ENCODE measurements at regions not wholly inside any gene's neighbourhood (a gene's known extent, or its start where the extent isn't known, plus 50 kb on each side); places are given as distances from the start of the nearest gene placed in this dataset.

GRCh38 chr17:71071041-71071440 lies 901.7 kb downstream of the KCNJ2 start:
- TF ChIP-seq REST (IDR thresholded peaks at IDR 0.05; ENCODE audit: low read depth) (no peak), FOXM1 (IDR thresholded peaks at IDR 0.05; ENCODE audit: borderline replicate concordance, low read depth) (no peak), USF1 (IDR thresholded peaks at IDR 0.05) (no peak)

DNA sequence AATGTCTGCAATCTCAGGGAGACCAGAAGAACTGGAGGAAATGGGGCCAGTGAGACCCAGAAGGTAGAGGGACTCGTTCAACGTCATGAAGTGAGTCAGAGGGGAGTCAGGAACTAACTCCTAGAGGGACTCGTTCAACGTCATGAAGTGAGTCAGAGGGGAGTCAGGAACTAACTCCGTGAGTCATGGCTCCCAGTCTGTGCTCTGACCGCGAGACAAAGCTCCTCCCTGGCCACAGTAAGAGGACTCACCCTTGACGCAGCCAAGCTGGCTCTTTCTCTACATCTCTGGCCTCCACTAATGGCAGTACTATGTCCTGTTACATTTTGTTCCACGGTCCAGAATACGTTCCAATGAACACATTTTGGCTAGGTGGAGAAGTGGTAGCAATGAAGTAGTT lies 902.5 kb downstream of the KCNJ2 start:
- no peak for TF ChIP-seq FOXM1 (IDR thresholded peaks at IDR 0.05; ENCODE audit: borderline replicate concordance, low read depth)
- no peak for TF ChIP-seq NFIC (IDR thresholded peaks at IDR 0.05)
- TF ChIP-seq YY1 (IDR thresholded peaks at IDR 0.05; ENCODE audit: low read depth): no peak
- TF ChIP-seq CREB1 (IDR thresholded peaks at IDR 0.05; ENCODE audit: low read depth): no peak
- TF ChIP-seq TAF1 (IDR thresholded peaks at IDR 0.05; ENCODE audit: low read depth): no peak
- no peak for TF ChIP-seq TCF12 (IDR thresholded peaks at IDR 0.05; ENCODE audit: low read depth)
- no peak for TF ChIP-seq TEAD4 (IDR thresholded peaks at IDR 0.05)
- TF ChIP-seq USF1 (IDR thresholded peaks at IDR 0.05): no peak
- no peak for TF ChIP-seq CEBPB (IDR thresholded peaks at IDR 0.05)
- TF ChIP-seq RAD21 (IDR thresholded peaks at IDR 0.05; ENCODE audit: low read depth): no peak
- no peak for TF ChIP-seq ZBTB7A (IDR thresholded peaks at IDR 0.05; ENCODE audit: low read depth)
- no peak for TF ChIP-seq EGR1 (IDR thresholded peaks at IDR 0.05)
- no peak for TF ChIP-seq EP300 (IDR thresholded peaks at IDR 0.05; ENCODE audit: borderline replicate concordance)
- TF ChIP-seq REST (IDR thresholded peaks at IDR 0.05; ENCODE audit: low read depth): no peak
- no peak for TF ChIP-seq MAX (IDR thresholded peaks at IDR 0.05)

- no peak for TF ChIP-seq RAD21 (IDR thresholded peaks at IDR 0.05; ENCODE audit: low read depth)
- TF ChIP-seq CREB1 (IDR thresholded peaks at IDR 0.05; ENCODE audit: low read depth): no peak
- no peak for TF ChIP-seq REST (IDR thresholded peaks at IDR 0.05; ENCODE audit: low read depth)
- no peak for TF ChIP-seq YY1 (IDR thresholded peaks at IDR 0.05; ENCODE audit: low read depth)
- TF ChIP-seq TEAD4 (IDR thresholded peaks at IDR 0.05): no peak
- no peak for TF ChIP-seq TCF12 (IDR thresholded peaks at IDR 0.05; ENCODE audit: low read depth)
- no peak for TF ChIP-seq TAF1 (IDR thresholded peaks at IDR 0.05; ENCODE audit: low read depth)
- no peak for TF ChIP-seq FOXM1 (IDR thresholded peaks at IDR 0.05; ENCODE audit: borderline replicate concordance, low read depth)
- TF ChIP-seq MAX (IDR thresholded peaks at IDR 0.05): no peak
- no peak for TF ChIP-seq NFIC (IDR thresholded peaks at IDR 0.05)
- no peak for TF ChIP-seq CEBPB (IDR thresholded peaks at IDR 0.05)
- TF ChIP-seq EGR1 (IDR thresholded peaks at IDR 0.05): no peak
- TF ChIP-seq EP300 (IDR thresholded peaks at IDR 0.05; ENCODE audit: borderline replicate concordance): no peak
Measured at GRCh38 chr17:71080937-71081336, 911.6 kb downstream of the KCNJ2 start.

- TF ChIP-seq TCF12 (IDR thresholded peaks at IDR 0.05; ENCODE audit: low read depth) (no peak), ZBTB7A (IDR thresholded peaks at IDR 0.05; ENCODE audit: low read depth) (no peak), YY1 (IDR thresholded peaks at IDR 0.05; ENCODE audit: low read depth) (no peak), USF1 (IDR thresholded peaks at IDR 0.05) (no peak), TAF1 (IDR thresholded peaks at IDR 0.05; ENCODE audit: low read depth) (no peak), EP300 (IDR thresholded peaks at IDR 0.05; ENCODE audit: borderline replicate concordance) (no peak), FOXM1 (IDR thresholded peaks at IDR 0.05; ENCODE audit: borderline replicate concordance, low read depth) (no peak), CEBPB (IDR thresholded peaks at IDR 0.05) (no peak), NFIC (IDR thresholded peaks at IDR 0.05) (no peak), REST (IDR thresholded peaks at IDR 0.05; ENCODE audit: low read depth) (no peak), RAD21 (IDR thresholded peaks at IDR 0.05; ENCODE audit: low read depth) (no peak), CREB1 (IDR thresholded peaks at IDR 0.05; ENCODE audit: low read depth) (no peak)
Measured at GRCh38 chr17:71081666-71082065, 912.3 kb downstream of the KCNJ2 start.
